Caco-2 (cell line): ENCODE measurements at regions not wholly inside any gene's neighbourhood (a gene's known extent, or its start where the extent isn't known, plus 50 kb on each side); places are given as distances from the start of the nearest gene placed in this dataset.

Experiments used
- BruUV-seq: library from RNA; stranded (reverse); fragments of 400-500 nt; replicated peaks from 2 replicates; lab custom pipeline; 2021; lab: Mats Ljungman, UMichigan
- CTCF ChIA-PET: fragments of 300-600 bp; sonication (Branson Sonifier 250); formaldehyde crosslinking; loops from one replicate; lab custom pipeline; 2022; ENCODE audit warnings: antibody characterized with exemption; lab: Charles Lee
- POLR2A ChIA-PET: fragments of 300-600 bp; sonication (Branson Sonifier 250); formaldehyde crosslinking; loops from one replicate; lab custom pipeline; 2022; ENCODE audit warnings: antibody characterized with exemption; lab: Charles Lee
- DNase-seq, 2 experiments: peaks; one replicate each; pipeline versions ENCODE4 v3.0.0 to v3.0.0-alpha.2; 2020 to 2022
- H3K27me3 ChIP-seq: replicated peaks from 2 replicates; pipeline ENCODE4 v1.6.0; 2011; ENCODE audit warnings: low read length; ENCODE audit not compliant: control insufficient read depth, insufficient read depth
- H3K36me3 ChIP-seq: 2 replicates; pipeline ENCODE4 v1.5.1; 2011; ENCODE audit warnings: low read length; ENCODE audit not compliant: control insufficient read depth, insufficient read depth
- H3K4me1 ChIP-seq: fragments of 250-450 bp; sonication (Bioruptor Pico); 2 replicates; pipeline ENCODE4 v1.5.1; 2020; ENCODE audit warnings: mild to moderate bottlenecking
- H3K4me3 ChIP-seq: 2 replicates; pipeline ENCODE4 v1.5.1; 2011; ENCODE audit warnings: low read depth, mild to moderate bottlenecking, control low read depth, low read length
- H3K9me3 ChIP-seq: fragments of 250-450 bp; sonication (Bioruptor Pico); 2 replicates; pipeline ENCODE4 v1.5.1; 2020; ENCODE audit warnings: mild to moderate bottlenecking, moderate library complexity
- H3K27ac Mint-ChIP-seq: one replicate; pipeline ENCODE4 v1.8.0; 2022; ENCODE audit warnings: mixed read lengths; ENCODE audit not compliant: unreplicated experiment
- H3K27me3 Mint-ChIP-seq: one replicate; pipeline ENCODE4 v1.8.0; 2022; ENCODE audit warnings: mixed read lengths; ENCODE audit not compliant: insufficient read depth, unreplicated experiment
- H3K36me3 Mint-ChIP-seq: one replicate; pipeline ENCODE4 v1.8.0; 2022; ENCODE audit warnings: mild to moderate bottlenecking, mixed read lengths; ENCODE audit not compliant: insufficient read depth, unreplicated experiment
- H3K4me1 Mint-ChIP-seq: one replicate; pipeline ENCODE4 v1.8.0; 2022; ENCODE audit warnings: low read depth, mixed read lengths; ENCODE audit not compliant: unreplicated experiment
- H3K4me3 Mint-ChIP-seq: one replicate; pipeline ENCODE4 v1.8.0; 2022; ENCODE audit warnings: mild to moderate bottlenecking, moderate library complexity, mixed read lengths; ENCODE audit not compliant: unreplicated experiment
- H3K9me3 Mint-ChIP-seq: one replicate; pipeline ENCODE4 v1.8.0; 2022; ENCODE audit warnings: mixed read lengths; ENCODE audit not compliant: unreplicated experiment
- intact Hi-C: fragments of 100-400 bp; cut with micrococcal nuclease; formaldehyde crosslinking; loops from one replicate; pipeline ENCODE4 v1.10.0; 2022; ENCODE audit not compliant: unreplicated experiment
- TF ChIP-seq, protein P1 (sequence below), 2 experiments: fragments of 200-600 bp in 1 of 2; IDR thresholded peaks; 1 replicate in 1 of 2; 2 replicates in 1 of 2; pipeline versions ENCODE4 v1.5.1 to v1.8.0; 2011 to 2022; ENCODE audit warnings: antibody characterized with exemption in 1 of 2, control low read depth in 1 of 2, inconsistent platforms in 1 of 2, low read depth in 1 of 2, low read length in 1 of 2, mild to moderate bottlenecking in 1 of 2, moderate library complexity in 1 of 2; ENCODE audit not compliant: insufficient read depth in 1 of 2, severe bottlenecking in 1 of 2, unreplicated experiment in 1 of 2

DNA sequence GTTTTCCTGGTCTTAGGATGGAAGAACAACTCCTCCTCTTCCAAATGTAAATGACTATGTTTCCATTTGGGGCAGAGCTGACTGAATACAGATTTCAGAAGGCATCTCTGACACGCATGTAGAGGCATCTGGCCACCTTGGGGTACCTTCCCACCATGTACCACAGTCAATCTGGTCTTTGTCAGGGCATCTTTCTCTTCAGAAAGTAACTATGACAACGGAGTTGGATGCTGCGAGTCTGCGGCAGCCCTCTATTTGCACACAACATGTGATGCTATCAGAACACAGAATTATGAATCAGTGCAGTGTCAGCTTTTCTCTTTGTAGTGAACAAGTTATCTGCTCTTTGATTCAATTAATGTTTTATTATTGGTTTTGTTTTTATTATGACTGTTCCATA is 94.7 kb downstream of the TSEN15 start:
- Mint-ChIP-seq H3K27ac (no peak overlapping the region), H3K36me3 (no peaks in the 10 kb centered on the region), H3K4me1 (peaks cover 9% of the 10 kb centered on the region), H3K9me3 (no peaks in the 10 kb centered on the region), H3K27me3 (no peaks in the 10 kb centered on the region), H3K4me3 (no peak overlapping the region)
- ChIA-PET CTCF (no interaction called here), POLR2A (interaction anchor here (0.6 kb wide), 1 partner anchor 95 kb away, joined by 8 read pairs; the partner anchor contains the start of gene TSEN15)
- no TSS peak for BruUV-seq
- Histone ChIP-seq H3K9me3 (no peaks in the 10 kb centered on the region), H3K4me3 (no peak overlapping the region), H3K4me1 (no peaks in the 10 kb centered on the region), H3K27me3 (no peaks in the 10 kb centered on the region; the same call in 1 of the 2 replicates), H3K36me3 (no peaks in the 10 kb centered on the region)
- TF ChIP-seq, protein P1, sequence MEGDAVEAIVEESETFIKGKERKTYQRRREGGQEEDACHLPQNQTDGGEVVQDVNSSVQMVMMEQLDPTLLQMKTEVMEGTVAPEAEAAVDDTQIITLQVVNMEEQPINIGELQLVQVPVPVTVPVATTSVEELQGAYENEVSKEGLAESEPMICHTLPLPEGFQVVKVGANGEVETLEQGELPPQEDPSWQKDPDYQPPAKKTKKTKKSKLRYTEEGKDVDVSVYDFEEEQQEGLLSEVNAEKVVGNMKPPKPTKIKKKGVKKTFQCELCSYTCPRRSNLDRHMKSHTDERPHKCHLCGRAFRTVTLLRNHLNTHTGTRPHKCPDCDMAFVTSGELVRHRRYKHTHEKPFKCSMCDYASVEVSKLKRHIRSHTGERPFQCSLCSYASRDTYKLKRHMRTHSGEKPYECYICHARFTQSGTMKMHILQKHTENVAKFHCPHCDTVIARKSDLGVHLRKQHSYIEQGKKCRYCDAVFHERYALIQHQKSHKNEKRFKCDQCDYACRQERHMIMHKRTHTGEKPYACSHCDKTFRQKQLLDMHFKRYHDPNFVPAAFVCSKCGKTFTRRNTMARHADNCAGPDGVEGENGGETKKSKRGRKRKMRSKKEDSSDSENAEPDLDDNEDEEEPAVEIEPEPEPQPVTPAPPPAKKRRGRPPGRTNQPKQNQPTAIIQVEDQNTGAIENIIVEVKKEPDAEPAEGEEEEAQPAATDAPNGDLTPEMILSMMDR (IDR thresholded peaks at IDR 0.05; ENCODE audit: insufficient read depth in 1 of 2, low read depth in 1 of 2, low read length in 1 of 2, severe bottlenecking in 1 of 2, unreplicated experiment in 1 of 2): no peak
- DNase-seq: no peak
- intact Hi-C loops: no loop called here

DNA sequence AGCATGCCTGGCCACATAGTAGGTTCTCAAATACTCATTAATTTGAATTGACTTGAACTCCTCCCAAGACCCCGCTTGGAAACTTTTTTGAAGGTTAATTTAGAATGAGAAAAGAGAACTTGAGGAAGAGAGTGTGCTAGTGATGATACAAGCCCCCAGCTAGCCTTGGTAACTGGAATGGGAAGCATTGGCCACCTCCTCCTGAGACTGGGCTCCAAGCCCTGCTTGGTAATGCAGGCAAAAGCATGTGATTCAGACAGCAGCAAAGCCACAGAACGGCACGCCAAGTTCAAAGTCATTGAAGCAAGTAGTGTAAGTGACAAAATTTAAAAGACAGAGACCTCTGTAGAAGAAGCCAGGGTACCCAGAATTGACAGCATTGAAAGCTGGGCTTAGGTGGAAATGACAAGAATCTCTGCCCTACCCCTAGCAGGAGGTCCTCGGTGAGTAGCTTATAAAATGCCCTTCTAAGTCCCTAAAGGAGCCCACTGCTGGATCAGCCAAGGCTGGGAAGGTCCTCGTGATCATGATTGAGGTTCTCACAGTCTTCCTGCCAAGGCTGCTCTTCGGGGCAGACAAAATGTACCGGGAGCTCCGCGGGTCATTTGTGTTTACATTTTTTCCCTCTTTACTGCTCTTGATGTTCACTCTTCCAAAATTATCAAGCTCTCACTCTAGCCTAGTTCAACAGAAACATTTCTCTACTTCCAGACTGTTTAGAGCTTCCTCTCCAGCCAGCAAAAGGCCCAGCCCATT is 99.4 kb downstream of the TSEN15 start:
- Histone ChIP-seq H3K36me3 (no peaks in the 10 kb centered on the region), H3K4me3 (no peak overlapping the region), H3K4me1 (no peaks in the 10 kb centered on the region), H3K27me3 (no peaks in the 10 kb centered on the region; the same call in 1 of the 2 replicates), H3K9me3 (no peaks in the 10 kb centered on the region)
- H3K36me3 Mint-ChIP-seq: no peaks in the 10 kb centered on the region
- no peaks in the 10 kb centered on the region for H3K9me3 Mint-ChIP-seq
- H3K27me3 Mint-ChIP-seq: peaks cover 5% of the 10 kb centered on the region
- ChIA-PET POLR2A (interaction anchor here (0.6 kb wide), 1 partner anchor 13 kb away, joined by 3 read pairs; no protein-coding TSS in a partner anchor), CTCF (no interaction called here)
- DNase-seq: no peak
- no peak overlapping the region for H3K27ac Mint-ChIP-seq
- no peak overlapping the region for H3K4me3 Mint-ChIP-seq
- BruUV-seq: no TSS peak
- H3K4me1 Mint-ChIP-seq: peaks cover 10% of the 10 kb centered on the region
- TF ChIP-seq, protein P1 (IDR thresholded peaks at IDR 0.05; ENCODE audit: insufficient read depth in 1 of 2, low read depth in 1 of 2, low read length in 1 of 2, severe bottlenecking in 1 of 2, unreplicated experiment in 1 of 2): no peak
- intact Hi-C loops: no loop called here

DNA sequence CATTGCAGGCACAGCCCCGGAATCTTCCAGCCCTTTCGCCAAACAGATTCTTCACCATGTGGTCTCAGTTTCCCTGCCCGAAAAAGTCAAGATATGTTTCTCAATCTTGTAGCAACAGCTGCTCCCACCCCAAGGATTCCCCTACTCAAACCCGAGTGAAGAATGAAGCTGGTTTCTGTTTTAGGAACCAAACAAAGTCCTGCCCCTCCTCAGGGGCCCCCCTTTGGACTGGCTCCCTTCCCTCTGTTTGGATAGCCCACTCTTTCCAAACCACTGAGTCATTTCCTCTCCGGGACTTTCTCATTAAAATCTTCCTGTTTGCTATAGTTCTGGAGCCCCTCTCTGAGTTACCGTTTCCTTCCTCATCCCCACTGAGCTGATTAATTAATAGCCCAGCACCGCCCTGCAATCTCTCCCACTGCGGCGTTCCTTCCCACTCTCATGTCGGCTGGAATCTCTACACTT is 100.9 kb downstream of the TSEN15 start:
- POLR2A ChIA-PET: interaction anchor here (0.7 kb wide), 1 partner anchor 124 kb away, joined by 7 read pairs; no protein-coding TSS in a partner anchor
- no peaks in the 10 kb centered on the region for H3K9me3 Mint-ChIP-seq
- H3K27ac Mint-ChIP-seq: no peak overlapping the region

More for the DNA sequence above, 100.9 kb downstream of the TSEN15 start:
- peaks cover 8% of the 10 kb centered on the region for H3K4me1 Mint-ChIP-seq
- intact Hi-C loops: no loop called here
- TF ChIP-seq, protein P1 (IDR thresholded peaks at IDR 0.05; ENCODE audit: insufficient read depth in 1 of 2, low read depth in 1 of 2, low read length in 1 of 2, severe bottlenecking in 1 of 2, unreplicated experiment in 1 of 2): no peak
- Histone ChIP-seq H3K4me1 (no peaks in the 10 kb centered on the region), H3K27me3 (no peaks in the 10 kb centered on the region), H3K4me3 (0 out of 2 replicates have a peak overlapping the region, but pooled peaks have one; percentile 4), H3K9me3 (no peaks in the 10 kb centered on the region), H3K36me3 (no peaks in the 10 kb centered on the region)
- CTCF ChIA-PET: no interaction called here
- BruUV-seq: no TSS peak
- H3K36me3 Mint-ChIP-seq: no peaks in the 10 kb centered on the region
- H3K4me3 Mint-ChIP-seq: peak overlapping the region; percentile 54
- no peak for DNase-seq
- H3K27me3 Mint-ChIP-seq: peaks cover 5% of the 10 kb centered on the region
